Colonic mucosa (tissue), 4 donors: ENCODE measurements at regions not wholly inside any gene's neighbourhood (a gene's known extent, or its start where the extent isn't known, plus 50 kb on each side); places are given as distances from the start of the nearest gene placed in this dataset.

Source experiments
- DNase-seq: peaks from one replicate; pipeline ENCODE4 v3.0.0-alpha.2; 2020
- H3K27ac ChIP-seq: fragments of 200-600 bp; one replicate; pipeline ENCODE4 v1.8.0; 2021
- H3K27me3 ChIP-seq: fragments of 200-600 bp; one replicate; pipeline ENCODE4 v1.8.0; 2021
- H3K36me3 ChIP-seq: fragments of 200-600 bp; one replicate; pipeline ENCODE4 v1.8.0; 2021
- H3K4me1 ChIP-seq: fragments of 200-600 bp; one replicate; pipeline ENCODE4 v1.8.0; 2021; ENCODE audit warnings: mild to moderate bottlenecking
- H3K4me3 ChIP-seq: fragments of 200-600 bp; one replicate; pipeline ENCODE4 v1.8.0; 2021
- H3K9ac ChIP-seq, 2 donors: one replicate each; pipeline ENCODE4 v1.7.0; 2013; ENCODE audit warnings: control low read depth in 2 of 2, low read depth in 2 of 2, low read length in 2 of 2
- H3K9me3 ChIP-seq: fragments of 200-600 bp; one replicate; pipeline ENCODE4 v1.8.0; 2021
- CTCF ChIP-seq: fragments of 200-600 bp; IDR thresholded peaks from one replicate; pipeline ENCODE4 v1.8.0; 2022; ENCODE audit warnings: antibody characterized with exemption, mild to moderate bottlenecking
- intact Hi-C: fragments of 100-400 bp; cut with DNase I; formaldehyde crosslinking; loops from one replicate; pipeline ENCODE4 v1.14.1; 2022
- donor health status: healthy.
- donor health status: DM: no; HTN: no; CAD: no.
- donor health status: DM: no; HTN: no; CAD: no.

- Histone ChIP-seq H3K27me3 (no peaks in the 10 kb centered on the region), H3K9me3 (no peaks in the 10 kb centered on the region), H3K4me1 (no peaks in the 10 kb centered on the region), H3K27ac (no peak overlapping the region), H3K9ac (no peak overlapping the region), H3K36me3 (no peaks in the 10 kb centered on the region), H3K4me3 (no peak overlapping the region)
- DNase-seq: no peak
- TF ChIP-seq CTCF: no peak
- intact Hi-C loops: no loop called here
Measured at GRCh38 chr15:95857758-95858157, 472.7 kb upstream of the NR2F2 start.

GRCh38 chr15:95860406-95860805, 470.1 kb upstream of the NR2F2 start:
- intact Hi-C loops: no loop called here
- DNase-seq: no peak
- no peak overlapping the region for H3K4me3 ChIP-seq
- no peaks in the 10 kb centered on the region for H3K9me3 ChIP-seq
- H3K27ac ChIP-seq: no peak overlapping the region
- TF ChIP-seq CTCF: no peak
- H3K9ac ChIP-seq: no peak overlapping the region
- no peaks in the 10 kb centered on the region for H3K27me3 ChIP-seq
- H3K4me1 ChIP-seq: no peaks in the 10 kb centered on the region
- H3K36me3 ChIP-seq: no peaks in the 10 kb centered on the region

- no peaks in the 10 kb centered on the region for H3K27me3 ChIP-seq
- no peaks in the 10 kb centered on the region for H3K9me3 ChIP-seq
- no peak overlapping the region for H3K9ac ChIP-seq
- DNase-seq: no peak
- no peak overlapping the region for H3K4me3 ChIP-seq
- no peak overlapping the region for H3K27ac ChIP-seq
- TF ChIP-seq CTCF: no peak
- H3K36me3 ChIP-seq: no peaks in the 10 kb centered on the region
- intact Hi-C loops: no loop called here
- H3K4me1 ChIP-seq: no peaks in the 10 kb centered on the region
Measured at GRCh38 chr15:95864467-95864886, 466.0 kb upstream of the NR2F2 start.

- TF ChIP-seq CTCF: no peak
- H3K9me3 ChIP-seq: no peaks in the 10 kb centered on the region
- H3K36me3 ChIP-seq: no peaks in the 10 kb centered on the region
- H3K4me3 ChIP-seq: no peak overlapping the region
- no peaks in the 10 kb centered on the region for H3K4me1 ChIP-seq
- intact Hi-C loops: no loop called here
- DNase-seq: no peak
- H3K27ac ChIP-seq: no peak overlapping the region
- no peaks in the 10 kb centered on the region for H3K27me3 ChIP-seq
- H3K9ac ChIP-seq: no peak overlapping the region
Measured at GRCh38 chr15:95865330-95865739, 465.2 kb upstream of the NR2F2 start.

GRCh38 chr15:95866711-95867440, 463.6 kb upstream of the NR2F2 start:
- H3K4me1 ChIP-seq: no peaks in the 10 kb centered on the region
- no peak overlapping the region for H3K9ac ChIP-seq
- DNase-seq: no peak
- no peaks in the 10 kb centered on the region for H3K36me3 ChIP-seq
- H3K4me3 ChIP-seq: no peak overlapping the region
- no peak overlapping the region for H3K27ac ChIP-seq
- no peak for TF ChIP-seq CTCF
- no peaks in the 10 kb centered on the region for H3K9me3 ChIP-seq
- H3K27me3 ChIP-seq: no peaks in the 10 kb centered on the region
- intact Hi-C loops: no loop called here
